GM19467 (cell line): ENCODE measurements at regions not wholly inside any gene's neighbourhood (a gene's known extent, or its start where the extent isn't known, plus 50 kb on each side); places are given as distances from the start of the nearest gene placed in this dataset.

Experiments used
- ATAC-seq: cut with Tn5 transposase; IDR thresholded peaks from one replicate; pipeline ENCODE4 v1.9.1; 2021; ENCODE audit warnings: mild to moderate bottlenecking, moderate library complexity; ENCODE audit not compliant: unreplicated experiment

DNA sequence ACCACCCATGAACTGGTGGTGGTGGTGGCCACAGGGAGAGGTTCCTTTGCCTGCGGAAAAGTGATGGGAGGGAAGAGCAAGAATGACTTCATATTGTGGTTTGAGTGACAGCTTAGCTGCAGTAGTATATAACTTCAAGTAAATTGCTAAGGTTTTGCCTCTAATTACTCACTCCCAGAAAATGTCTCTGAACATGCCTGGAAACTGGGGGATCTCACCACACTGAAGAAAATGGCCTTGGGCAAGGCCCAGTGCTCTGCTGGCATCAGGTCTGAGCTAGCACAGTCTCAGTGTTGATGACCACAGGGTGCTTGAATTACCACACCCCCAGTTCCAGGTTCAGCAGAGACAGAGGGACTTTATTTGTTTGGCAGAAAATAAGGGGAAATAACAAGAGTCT, 2085.4 kb downstream of the ARAP2 start:
- ATAC-seq = no peak

DNA sequence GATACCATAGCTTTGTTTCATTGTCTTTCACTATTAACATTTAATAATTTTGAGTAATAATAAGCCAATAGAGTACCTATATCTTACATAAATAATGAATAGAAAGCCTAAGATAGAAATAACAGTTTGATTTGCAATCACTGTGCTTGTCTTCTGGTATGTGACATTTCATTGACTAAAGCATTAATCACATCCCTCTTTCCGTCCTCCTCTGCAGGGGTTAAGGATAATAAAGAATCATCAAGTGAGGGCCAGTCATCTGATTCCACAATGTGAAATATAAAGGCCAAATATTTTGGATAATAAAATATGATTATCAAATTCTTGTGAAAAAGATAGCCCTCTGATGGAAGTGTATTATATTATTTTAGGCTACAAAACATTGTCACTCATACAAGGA, 2073.4 kb downstream of the ARAP2 start:
- no peak for ATAC-seq

DNA sequence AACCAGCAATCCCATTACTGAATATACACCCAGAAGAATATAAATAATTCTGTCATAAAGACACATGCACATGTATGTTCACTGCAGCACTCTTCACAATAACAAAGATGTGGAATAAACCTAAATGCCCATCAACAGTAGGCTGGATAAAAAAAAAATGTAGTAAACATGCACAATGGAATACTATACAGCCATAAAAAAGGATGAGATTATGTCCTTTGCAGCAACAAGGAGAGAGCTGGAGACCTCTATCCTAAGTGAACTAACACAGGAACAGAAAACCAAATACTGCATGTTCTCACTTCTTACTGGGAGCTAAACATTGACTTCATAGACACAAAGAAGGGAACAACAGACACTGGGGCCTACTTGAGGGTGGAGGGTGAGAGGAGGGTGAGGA, 2067.7 kb downstream of the ARAP2 start:
- no peak for ATAC-seq

DNA sequence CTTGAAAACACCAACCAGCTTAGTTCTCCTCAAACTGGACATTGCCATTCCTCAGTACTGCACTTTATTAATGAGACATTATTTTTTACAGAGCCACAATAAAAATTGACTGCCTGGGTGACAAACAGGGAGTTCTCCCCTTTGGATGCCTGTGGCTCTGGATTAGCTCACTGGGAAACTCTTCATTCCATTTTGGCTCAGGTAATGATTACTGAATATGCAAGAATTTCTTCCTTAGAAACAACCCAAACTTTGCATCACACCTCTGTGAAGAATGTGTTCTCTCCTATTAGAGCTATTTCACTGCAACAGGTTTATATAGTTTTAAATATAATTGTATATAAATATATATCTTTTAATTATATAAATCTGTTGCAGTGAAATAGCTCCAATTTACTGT, 2065.8 kb downstream of the ARAP2 start:
- no peak for ATAC-seq

DNA sequence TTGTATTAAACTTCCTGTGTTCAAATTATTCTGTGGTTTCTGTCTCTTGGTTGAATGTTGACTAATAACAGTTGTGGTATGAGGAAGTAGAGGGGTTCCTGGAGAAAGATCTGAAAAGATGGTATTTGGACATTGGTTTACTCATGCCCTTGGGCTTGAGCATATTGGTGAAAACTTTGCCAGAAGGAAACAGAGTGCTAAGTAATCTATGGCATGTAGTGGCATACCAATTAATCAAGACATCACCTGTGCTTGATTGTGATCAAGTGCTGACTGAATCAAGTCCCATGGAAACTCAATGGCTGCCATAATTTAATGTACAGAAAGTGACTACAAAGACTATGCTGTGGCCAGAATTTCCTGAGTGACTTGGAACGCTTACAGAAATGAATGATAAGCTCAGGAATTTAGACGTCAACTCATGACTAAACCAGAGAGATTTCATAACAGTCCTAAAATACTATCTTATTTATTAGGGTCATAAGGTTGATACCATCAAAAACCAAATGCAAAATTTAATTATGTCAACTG, 2062.9 kb downstream of the ARAP2 start:
- ATAC-seq = no peak

DNA sequence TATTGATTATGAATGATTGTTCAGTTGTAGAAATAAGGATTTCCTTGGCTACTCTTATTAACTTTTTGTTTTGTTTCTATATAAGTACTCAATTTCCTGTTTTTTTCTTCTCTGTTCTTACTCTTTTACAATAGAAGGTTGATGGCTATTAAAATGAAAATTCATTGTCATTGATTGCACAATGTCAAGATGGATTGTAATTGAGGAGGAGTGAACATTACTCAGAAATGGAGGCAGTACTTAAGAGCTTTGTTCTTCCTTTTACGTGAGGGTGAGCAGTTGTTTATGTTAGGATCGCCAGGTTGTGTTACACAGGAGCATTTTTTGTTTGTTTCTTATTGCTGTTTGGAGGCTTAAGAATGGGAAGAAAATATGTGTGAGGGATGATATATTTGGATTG, 2062.4 kb downstream of the ARAP2 start:
- ATAC-seq = no peak

DNA sequence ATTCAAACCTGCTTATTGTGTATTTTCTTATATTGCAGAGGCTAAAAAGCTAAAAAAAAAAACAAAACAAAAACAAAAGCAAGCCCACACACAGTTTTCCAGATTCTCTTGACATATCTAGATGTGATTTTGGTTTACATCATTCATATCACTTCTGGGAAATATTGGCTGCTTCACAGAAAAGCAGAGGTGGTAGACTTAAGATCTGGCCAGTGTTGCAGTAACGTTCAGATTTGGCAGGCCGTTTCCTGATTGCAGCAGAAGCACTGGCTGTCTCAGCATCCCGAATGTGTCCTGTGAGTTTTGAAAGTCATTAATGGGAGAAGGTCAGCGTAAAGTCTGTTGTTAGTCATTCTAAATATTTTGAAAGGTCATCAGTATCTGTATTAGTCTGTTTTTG, 2062.0 kb downstream of the ARAP2 start:
- no peak for ATAC-seq

DNA sequence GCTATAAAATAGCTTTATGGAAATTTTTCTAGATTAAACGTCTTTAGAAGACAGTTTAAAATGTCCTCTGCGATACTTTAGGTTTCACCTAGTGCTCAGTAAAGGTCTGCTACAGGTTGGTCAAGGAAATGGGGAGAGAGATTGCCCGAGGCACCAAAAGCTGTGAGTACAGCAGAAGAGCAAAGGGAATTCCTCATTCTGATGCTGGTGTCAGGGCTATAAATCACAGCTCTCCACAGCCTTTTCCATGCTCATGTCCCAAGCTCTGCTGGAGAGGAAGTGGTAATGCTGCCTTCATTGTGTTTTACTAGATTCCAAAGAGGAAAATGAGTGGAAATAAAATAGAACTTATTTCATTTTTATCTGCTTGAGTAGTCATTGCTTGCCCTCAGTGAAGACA, 2060.4 kb downstream of the ARAP2 start:
- no peak for ATAC-seq

DNA sequence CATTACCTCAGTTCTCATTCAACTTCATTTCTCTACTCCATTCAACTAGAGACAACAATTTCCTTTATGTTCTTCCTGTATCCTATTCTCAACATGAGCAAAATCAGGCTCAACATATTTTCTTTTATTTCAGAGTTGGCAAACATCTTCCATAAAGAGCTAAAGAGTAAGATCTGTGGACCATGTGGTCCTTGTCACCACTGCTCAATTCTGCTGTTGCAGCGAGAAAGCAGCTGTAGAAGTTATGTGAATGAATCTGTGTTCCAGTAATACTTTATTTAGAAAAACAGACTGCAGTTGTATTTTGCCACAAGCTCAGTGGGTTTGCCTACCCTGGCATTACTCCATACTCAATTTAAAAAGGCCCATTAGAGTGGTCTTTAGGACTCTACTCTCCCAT, 2057.3 kb downstream of the ARAP2 start:
- ATAC-seq = no peak

DNA sequence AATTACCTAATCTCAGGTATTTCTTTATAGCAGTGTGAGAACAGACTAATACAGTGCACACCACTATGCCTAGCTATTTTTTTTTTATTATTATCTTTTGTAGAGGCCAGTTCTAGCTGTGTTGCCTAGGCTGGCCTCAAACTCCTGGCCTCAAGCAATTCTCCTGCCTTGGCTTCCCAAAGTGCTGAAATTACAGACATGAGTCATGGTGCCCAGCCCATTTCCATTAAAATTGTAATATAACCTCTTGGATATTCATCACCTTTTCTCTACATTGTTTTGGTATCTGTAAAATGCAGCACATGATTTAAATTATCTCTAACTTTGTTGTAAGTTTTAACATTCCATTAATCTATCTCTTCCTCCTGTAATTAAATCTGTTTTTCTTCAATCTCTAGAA, 2052.9 kb downstream of the ARAP2 start:
- no peak for ATAC-seq

DNA sequence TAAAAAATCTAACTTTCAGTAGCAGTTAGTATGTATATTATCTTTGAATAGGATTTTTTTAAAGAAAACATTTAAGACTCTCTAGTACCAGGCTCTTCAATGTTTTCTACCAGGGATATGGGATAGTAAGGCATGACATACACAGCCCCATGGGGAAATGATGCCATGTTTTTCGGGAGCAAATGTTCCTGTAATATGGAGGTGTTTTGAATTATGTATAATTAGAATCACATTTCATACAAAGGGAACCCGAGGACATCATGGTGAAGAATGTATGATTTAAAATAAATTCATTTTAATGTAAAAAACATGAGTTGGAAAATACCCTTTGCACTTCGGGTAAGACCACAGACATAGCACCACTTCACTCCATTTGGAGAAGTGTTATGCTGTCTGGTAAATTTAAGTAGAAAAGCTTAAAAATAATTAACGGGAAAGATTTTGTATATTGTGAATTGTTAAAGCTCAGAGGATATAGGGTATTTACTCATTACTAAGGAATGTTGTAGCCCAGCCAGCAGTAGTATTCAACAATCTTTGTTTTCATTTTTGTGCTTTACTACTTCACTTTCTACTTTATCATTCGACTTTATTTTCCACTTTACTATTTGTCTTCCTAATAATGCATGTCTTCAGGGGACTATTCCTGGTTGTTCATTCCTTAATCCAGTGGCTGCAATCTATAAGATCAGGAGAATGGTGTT, 2050.7 kb downstream of the ARAP2 start:
- ATAC-seq = no peak

DNA sequence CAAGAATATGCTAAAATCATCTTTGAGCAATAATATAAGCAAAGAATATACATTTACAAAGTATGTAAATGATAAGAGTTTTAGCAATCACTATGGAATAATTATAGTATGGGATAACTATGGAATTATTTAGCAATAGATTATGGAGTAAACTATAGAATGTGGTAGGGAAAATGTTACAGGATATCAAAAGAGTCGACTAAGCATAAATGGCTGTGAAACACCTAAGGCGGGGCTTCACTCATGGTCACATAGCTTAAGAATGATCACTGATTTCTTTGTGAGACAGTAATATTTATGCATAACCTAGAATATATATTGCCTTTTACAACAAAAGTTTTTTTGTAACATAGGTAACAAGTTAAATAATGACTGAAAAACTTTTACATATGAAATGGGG, 2049.7 kb downstream of the ARAP2 start:
- ATAC-seq = no peak

DNA sequence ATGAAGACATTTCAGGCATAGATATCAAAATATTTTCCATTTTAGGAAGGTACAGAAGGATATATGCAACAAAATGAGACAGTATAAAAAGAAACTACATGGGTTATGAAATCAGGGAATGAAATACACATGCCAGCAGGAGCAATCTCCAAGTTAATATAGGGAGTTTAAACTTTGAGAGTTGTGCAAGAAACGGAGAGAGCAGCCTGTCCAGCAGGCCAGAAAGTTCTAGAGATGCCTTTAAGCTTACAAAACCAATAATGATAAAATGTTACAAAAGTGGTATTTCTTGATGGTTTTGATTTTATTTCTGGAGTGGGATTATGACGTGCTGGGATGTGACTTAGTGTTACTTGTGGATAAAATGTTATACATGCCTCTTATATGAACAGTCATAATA, 2047.9 kb downstream of the ARAP2 start:
- ATAC-seq = no peak

DNA sequence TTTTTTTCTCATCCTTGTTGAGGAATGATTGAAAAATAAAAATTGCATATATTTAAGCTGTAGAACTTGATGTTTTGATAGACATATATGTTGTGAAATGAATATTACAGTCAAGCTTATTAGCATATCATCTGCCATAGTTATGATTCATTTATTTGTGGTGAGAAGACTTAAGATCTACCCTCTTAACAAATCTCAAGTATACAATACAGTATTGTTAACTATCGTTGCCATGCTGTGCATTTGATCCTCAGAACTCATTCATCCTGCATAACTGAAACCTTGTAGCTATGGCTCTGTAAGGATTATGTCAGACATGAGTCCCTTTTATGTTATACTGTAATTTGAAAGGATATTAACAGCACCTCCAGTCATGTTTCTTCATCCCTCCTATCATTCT, 2045.3 kb downstream of the ARAP2 start:
- no peak for ATAC-seq

DNA sequence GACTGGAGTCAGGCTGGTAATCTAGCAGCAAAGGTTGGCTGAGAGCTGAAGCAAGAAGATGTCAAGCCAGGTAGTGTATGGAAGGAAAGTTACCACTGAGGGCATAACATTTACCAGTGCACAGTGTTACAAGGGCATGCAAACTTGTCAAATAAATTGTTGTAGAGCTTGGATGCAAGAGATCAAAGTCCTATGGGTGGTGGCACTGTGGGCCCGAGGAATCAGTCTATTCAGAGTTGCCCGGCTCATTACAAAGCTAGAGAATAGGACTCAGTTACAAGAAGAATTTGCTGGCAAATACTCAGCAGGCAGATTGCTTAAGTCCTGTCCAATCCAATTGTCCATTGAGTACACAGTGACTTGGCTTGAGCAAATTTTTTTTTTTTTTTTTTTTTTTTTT, 2043.8 kb downstream of the ARAP2 start:
- no peak for ATAC-seq

DNA sequence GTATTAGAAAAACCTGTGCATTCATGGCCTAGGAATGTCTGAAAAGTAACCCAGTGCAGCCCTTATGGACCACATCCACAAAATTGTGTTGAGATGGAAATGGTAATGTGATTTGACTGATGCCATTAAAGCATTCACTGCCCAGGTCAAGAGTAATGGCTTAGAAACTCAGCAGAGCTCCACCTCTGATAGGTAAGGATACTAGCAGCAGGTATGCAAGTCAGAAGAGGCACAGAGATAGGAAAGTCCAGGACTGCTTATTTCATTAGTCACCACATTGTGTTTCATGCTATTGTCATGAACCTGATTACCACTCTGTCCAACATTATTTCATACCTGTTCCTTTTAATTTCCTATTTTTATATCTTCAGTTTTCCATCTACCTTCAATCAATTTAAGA, 2042.2 kb downstream of the ARAP2 start:
- ATAC-seq = no peak

DNA sequence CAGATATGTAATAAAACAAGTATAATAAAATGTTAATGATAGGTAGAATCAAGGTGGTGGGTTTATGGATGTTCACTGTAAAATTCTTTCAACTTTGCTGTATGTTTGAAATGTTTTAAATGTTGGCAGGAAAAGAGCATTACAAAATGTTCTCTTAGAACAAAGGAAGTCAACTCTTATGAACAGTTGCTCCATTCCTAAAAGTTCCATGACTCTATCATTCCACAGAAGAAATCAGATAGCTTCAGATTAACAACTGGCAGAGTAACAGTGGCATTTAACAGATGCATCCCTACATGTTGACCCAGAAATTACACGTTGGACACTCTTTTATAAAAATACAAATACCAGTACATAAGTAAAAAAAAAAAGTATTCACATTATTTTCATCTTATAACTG, 2023.7 kb downstream of the ARAP2 start:
- no peak for ATAC-seq

DNA sequence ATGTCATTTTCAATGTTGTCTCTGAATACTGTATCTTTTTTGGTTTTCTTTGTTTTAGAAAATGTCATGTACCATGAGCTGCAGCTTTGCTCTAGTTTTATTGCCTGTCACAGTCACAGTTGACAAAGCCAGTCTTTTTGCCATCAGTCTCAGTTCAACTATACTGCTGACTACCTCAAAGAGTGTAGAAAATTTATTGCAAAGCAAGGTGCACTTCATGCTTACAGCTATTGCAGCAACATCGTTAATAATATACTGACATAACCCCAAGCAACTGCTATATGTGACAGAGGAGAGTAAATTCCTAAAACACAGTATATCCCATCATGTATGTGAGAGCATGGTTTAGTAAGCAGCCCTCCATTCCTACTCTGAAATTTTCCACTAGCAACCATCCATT, 2022.3 kb downstream of the ARAP2 start:
- no peak for ATAC-seq

DNA sequence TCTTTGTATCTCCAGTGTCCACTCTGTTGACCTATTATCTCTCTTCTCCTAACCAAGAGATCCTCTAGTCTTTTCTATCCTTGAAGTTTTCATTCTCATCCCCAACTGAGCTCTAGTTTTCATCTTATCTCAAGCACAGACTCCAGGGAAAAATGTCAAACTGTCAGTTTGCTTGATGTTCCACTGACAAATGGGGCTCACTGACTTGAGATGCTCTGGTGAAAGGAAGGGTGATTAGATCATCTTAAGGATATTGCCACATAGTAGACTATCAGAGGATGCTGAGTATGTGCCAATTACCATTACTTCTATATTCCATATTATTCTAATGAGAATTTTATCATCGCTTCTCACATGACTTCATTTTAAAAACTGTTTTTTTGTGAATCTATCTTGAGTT, 2008.2 kb downstream of the ARAP2 start:
- no peak for ATAC-seq

DNA sequence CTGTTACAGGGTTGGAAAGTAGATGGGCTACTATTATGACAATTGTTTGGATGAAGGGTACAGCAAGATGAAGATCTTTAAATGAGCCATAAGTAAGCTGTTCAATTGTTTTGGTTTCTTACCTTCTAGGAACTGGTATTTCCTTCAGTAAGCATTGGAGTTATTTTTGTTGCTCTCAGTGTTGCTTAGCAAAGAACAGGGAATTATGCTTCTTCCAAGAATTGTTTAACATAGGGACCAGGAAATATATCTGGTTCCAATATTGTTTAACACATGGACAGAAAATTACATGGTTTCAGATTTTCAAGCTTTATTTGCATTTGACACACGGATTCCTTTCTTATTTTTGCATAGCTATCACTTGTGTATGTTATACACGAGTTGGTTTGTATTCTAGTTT, 1999.0 kb downstream of the ARAP2 start:
- ATAC-seq = no peak

DNA sequence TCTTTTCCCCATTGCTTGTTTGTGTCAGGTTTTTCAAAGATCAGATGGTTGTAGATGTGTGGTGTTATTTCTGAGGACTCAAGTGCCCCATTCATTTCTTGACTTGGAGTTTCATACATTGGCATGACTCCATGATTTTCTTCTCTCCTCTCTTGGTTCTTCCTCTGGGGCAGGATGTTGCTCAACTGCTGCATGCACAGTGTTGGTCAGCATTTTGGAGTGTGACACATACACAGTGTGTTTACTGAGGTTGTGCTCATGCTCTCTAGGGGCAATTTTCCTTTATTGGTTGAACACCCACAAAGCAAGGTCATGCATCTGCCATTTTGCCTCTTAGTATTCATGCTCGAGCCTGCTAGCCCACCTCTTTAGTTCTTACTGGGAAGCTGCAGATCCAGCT, 1993.8 kb downstream of the ARAP2 start:
- no peak for ATAC-seq

DNA sequence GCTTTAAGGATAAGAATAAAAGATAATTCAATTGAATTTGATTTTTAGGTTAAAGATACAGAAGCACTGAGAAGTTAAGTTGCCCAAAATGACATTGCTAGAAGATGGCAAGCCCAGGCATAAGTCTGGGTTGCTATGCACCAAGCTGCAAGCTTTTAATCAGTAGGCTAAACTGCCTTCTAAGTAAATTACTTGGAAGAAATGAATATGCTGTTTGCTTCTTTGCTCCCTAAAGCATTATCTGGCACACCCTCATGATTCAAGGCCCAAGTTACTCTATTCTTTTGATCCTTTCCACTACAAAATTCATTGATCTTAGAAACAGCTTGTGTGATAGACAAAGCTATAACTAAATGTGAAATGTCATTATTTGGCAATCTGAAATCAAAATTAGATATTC, 1991.1 kb downstream of the ARAP2 start:
- no peak for ATAC-seq

DNA sequence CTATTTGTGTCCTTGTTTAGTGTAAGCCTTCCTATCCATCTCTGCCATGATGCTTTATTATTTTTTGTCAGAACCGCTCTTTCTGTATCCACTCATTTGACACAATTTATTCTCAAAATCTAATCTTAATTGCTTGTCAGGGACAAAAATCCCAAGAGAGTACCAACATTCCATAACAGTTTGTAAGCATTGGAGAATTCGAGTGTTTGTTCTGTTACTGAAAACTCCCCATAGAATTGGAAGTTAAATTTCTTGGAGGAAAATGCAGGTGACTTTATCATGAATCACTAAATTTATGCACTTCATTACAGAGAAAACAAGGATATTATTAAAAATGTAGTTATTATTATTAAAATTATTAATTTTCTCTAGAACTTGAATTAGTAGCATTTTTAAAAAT, 1986.1 kb downstream of the ARAP2 start:
- no peak for ATAC-seq
